Breast epithelium (tissue), 3 donors: ENCODE measurements at regions not wholly inside any gene's neighbourhood (a gene's known extent, or its start where the extent isn't known, plus 50 kb on each side); places are given as distances from the start of the nearest gene placed in this dataset.

Experiments
- CTCF ChIP-seq, 3 donors: fragments of 450-650 bp; IDR thresholded peaks; one replicate each; pipeline ENCODE4 v1.5.1; 2016 to 2017; ENCODE audit warnings: antibody characterized with exemption in 3 of 3, mild to moderate bottlenecking in 3 of 3, moderate library complexity in 3 of 3
- POLR2A ChIP-seq: fragments of 450-650 bp; IDR thresholded peaks from one replicate; pipeline ENCODE4 v1.6.1; 2016; ENCODE audit warnings: antibody characterized with exemption, mild to moderate bottlenecking, moderate library complexity
- POLR2AphosphoS5 ChIP-seq, 3 donors: sonication (generic); formaldehyde crosslinking; IDR thresholded peaks; one replicate each; pipeline ENCODE4 v1.6.1; 2017; ENCODE audit warnings: antibody characterized with exemption in 3 of 3

GRCh38 chr7:84532196-84532595 is 337.6 kb upstream of the SEMA3A start:
- no peak for TF ChIP-seq POLR2AphosphoS5 (IDR thresholded peaks at IDR 0.05)
- TF ChIP-seq CTCF (IDR thresholded peaks at IDR 0.05): no peak
- TF ChIP-seq POLR2A: no peak
